Stimulated activated CD4-positive, alpha-beta T cell treated with anti-CD3 and anti-CD28 coated beads, Interleukin-15, amount 100 ng/mL, for 24 hours (primary cell): ENCODE measurements at regions not wholly inside any gene's neighbourhood (a gene's known extent, or its start where the extent isn't known, plus 50 kb on each side); places are given as distances from the start of the nearest gene placed in this dataset.

ENCODE experiments used
- DNase-seq: peaks from one replicate; pipeline ENCODE4 v3.0.0-alpha.2; 2020

DNA sequence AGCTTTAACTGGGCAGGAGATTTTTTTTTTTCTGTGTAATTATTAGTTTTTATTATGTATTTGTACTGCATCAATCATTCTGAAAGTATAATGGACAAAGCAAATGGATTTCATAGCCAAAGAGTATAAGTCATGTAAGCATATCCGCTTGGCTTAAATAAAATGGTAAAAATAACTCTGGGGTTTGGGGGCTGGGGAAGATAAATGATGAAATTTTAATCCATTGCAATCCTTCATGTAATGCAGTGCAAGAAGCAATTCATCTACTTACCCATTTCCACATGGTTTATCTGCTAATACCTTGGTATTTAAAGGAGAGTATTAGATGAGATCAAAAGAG is 781.4 kb downstream of the QKI start:
- no peak for DNase-seq

DNA sequence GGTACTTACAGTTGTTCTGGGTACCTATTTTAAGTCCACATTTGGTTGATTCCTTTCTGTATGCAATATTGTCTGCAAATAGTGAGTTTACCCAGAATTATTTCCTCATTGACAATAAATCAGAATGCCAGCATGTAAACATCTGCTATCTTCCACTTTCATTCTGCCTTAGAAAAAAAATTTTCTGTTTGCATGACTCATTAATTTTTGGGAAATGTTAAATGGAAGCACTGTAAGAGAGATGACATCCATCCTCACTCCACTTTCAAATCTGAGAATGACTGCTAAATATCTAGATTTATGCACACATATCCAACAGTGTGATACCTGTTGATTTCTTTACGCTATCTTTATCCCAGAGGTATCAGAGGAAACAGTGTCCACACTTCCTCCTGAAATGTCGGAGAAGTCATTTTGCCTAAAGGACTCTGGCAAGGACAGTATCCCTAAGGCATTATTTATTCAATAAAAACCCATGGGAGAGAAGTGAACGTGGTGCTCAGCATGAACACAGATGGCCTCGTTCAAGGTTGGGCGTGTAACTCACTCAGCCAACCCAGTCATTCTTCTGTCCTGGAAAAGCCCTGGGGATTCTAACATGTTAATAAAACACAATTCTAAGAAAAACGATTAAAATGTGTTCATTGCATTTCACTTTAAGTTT is 780.9 kb downstream of the QKI start:
- no peak for DNase-seq

DNA sequence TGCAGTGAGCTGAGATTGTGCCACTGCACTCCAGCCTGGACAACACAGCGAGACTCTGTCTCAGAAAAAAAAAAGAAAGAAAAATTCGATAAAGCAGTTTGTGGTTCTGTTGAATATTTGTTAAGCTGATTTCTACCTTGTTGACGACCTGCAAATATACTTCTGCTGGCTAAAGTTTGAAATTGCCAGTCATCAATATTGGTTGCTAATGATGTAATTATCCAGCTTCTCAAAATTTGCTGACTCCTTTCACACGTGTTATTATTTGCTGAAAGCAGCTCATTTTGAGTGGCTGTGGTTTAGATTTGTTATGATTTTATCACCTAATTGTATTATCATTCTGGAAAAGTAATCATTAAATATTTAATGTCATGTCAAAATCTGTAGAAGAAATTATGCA is 774.3 kb downstream of the QKI start:
- DNase-seq: no peak

DNA sequence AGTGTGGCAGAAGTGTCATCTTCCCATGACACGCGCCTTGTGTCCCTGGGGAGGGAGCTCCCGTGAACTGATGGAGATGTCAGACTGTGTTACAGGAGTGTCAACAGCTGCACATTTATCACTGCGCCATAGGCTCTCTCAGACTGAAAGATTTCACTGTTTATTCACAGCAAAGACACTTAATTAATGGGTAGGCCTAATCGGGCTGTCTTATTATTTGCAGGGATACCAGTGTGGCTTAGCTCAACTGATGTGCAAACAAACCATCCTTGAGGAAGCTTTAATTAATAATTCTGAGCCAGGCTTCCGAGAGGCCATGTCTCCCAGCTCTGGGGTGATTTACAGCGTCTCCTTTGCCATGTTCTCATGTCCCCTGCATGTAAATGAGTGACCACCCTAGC is 771.0 kb downstream of the QKI start:
- DNase-seq: no peak

DNA sequence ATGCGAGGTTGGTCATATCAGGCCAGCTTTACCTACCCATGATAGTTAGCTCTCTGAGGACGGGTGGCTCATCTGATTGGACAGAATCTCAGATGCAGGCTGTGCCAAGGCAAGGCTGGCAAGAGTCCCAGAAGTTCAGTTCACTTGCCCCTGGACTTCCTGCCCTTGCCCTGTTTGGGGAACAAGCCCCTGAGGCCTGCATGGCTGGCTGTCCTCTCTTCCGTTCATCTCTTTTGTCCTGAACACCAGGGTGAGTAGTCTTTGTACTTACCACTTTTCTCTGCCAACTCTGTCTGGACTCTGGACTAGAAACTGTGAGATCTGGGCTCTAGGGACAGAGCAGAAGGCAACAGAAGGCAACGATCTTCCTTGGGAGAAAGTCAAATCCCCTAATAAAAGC is 769.9 kb downstream of the QKI start:
- DNase-seq: no peak

DNA sequence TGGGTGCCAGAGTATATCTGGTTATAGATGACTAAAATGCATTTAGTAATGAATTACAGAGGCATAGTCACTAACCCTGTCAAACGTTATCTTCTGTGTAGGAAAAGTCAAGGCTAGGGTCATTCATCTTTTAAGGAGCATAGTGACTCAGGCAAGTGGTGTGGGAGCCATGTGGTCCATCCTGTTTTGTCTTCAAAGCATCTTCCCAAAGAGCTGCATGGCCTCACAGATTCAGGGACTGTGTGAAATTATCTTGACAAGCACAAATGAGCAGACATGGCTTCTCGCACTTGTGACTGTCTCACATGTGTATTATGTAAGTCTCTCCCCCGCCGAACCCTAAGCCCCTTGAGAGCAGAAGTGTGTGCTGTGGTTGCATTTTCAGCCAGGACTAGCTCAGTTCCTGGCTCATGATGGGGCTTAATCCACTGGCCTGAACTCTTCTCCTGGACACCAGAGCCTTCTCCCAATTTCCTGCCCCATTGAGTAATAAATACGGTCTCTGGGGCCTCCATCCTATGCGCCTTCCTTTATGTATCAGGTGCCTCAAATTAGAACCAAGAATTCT is 769.1 kb downstream of the QKI start:
- DNase-seq: no peak

DNA sequence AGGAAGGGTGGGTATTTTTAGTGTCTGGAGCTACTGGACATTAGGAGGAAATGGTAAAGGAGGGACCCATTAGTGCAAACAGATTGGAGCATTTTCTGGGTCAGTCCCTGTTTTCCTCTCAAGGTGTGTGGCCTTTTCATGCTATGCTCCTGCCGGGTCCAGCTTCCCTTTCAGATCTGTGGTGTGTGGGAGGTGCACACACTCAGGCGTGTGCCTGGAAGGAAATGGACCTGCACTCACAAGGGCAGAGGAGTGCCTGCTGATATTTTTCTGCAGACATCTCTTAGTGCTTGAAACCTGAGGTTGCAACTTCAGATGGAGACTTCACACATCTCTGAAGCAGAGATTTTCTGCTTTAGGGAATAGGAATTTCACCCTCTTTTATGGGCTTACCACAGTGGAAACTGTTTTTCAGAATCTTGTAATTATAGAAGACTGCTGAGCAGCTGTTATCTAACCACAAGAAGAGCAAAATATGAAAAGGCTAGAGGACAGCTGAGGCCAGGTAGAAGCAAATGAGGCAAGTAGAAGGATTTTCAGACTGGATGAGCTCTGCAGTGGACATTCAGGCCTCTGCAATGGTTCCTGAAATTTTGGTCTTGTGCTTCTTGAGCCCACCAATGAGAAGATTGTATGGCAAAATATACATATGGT is 764.3 kb downstream of the QKI start:
- DNase-seq: no peak

DNA sequence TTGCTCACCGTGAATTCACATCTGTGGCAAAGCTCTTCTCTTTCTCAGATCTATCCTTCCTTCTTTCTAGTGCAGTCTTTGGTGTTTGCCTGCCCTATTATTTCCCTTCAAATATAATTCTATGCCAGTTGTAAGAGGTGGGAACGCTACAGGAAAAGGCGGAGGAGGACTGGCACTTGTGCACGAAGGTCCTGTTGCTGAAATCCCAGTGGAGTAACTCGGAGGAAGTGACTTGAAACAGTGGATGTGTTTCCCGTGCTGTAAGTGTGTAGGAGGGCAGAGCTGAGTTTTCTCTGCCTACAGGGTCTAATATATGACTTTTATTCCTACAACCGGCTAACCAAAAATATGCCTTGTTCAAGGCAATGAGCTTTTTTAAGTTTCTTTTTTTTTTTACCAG is 754.8 kb downstream of the QKI start:
- no peak for DNase-seq

DNA sequence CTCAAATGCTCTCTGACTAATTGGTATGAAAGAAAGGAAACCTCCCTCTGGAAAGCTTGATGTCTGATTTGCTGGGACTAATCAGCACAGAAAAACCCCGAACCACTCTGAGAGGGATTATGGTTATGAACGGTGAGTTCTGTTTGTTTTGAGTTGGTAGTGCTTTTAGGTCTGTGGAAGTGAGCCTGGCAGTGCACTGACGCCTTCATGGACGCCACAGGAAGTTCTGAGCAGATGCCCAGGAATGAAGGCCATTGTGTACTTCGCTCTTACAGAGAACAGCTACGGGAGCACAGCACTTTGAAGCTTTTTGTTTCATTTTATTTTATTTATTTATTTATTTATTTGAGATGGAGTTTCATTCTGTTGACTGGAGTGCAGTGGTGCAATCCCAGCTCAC is 754.1 kb downstream of the QKI start:
- DNase-seq: no peak

DNA sequence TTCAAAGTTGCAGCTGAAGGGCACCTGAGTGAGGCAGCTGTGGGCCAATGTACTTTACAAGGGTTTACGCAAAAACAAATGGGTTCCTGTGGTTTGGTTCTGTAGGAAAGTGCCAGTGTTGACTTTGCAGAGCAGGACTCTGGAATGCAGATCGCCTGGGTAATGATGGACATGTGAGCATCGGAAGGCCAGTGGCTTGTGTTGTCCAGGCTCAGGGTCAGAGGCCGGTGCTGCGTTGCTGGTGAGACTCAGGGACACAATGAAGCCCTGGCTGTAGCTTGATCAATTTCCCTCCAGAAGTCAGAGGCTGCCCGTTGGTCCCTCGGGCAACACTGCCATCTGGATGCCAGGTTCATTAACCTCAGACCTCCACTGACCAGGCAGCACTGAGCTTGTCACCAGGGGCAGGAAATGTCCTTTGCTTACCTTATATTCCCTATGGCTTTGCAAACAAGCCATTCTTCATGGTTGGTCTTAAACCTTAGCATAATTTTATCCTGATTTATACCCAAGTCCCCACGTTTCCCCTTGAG is 753.4 kb downstream of the QKI start:
- DNase-seq: no peak

DNA sequence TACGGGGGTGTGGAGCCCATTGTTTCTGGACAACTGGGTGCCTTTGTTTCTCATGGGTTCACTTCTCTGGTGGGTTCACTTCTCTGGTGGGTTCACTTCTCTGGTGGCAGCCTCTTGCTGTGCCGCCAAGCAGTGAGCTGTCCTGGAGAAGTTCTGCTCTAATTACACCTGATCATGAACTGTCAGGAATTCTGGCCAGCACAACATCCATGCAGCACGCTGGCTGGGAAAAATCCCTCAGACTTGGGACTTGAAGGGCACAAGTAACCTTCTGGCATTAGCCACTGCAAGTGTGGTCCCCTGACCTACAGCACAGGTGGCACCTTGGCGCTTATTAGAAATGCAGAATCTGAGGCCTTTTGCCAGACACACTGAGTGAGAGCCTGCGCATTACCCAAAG is 752.5 kb downstream of the QKI start:
- DNase-seq: no peak

DNA sequence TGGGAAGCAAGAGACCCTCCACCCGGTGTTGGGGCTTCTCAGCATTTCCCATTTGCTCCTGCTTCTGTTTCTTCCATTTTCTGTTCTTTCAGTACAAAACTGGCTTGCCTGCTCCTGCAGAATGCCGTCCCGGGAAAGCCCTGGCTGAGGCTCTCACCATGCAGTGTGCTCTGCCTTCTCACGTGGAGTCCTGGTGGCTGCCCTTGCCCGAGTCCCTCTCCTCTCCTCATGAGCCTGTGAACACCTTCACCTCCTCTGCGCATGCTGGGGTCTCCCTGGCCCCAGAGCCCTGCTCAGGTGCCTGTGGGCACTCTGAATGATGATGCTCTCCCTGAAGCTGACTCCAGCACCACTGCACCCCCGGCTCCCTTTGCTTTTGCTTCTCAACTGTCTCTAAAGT is 752.0 kb downstream of the QKI start:
- no peak for DNase-seq

DNA sequence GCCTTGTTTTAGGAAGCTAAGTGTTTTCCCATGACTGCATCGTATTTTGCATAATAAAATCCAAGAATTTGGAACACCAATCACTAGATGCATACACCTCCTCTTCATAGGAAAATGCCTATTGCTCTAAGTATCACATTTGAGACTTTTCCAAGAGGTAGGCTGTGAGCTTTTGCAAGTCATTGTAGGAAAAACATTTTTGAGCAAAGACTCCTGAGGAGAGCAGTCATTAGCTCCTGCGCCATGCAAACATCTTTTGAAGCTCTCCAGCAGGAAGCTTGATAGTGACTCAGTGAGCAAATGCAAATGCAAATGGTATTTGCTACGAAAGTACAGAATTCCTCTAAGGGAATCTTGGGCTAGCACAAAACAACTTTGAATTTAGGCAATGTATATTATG is 750.4 kb downstream of the QKI start:
- no peak for DNase-seq

DNA sequence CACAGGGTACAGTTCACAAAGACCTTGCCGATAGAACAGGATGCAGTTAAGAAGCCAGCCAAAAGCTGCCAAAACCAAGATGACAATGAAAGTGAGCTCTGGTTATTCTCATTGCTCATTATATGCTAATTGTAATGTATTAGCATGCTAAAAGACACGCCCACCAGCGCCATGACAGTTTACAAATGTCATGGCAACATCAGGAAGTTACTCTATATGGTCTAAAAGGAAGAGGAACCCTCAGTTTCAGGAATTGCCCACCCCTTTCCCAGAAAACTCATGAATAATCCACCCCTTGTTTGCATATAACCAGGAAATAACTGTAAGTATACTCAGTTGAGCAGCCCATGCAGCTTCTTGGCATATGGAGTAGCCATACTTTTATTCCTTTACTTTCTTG is 748.7 kb downstream of the QKI start:
- no peak for DNase-seq

DNA sequence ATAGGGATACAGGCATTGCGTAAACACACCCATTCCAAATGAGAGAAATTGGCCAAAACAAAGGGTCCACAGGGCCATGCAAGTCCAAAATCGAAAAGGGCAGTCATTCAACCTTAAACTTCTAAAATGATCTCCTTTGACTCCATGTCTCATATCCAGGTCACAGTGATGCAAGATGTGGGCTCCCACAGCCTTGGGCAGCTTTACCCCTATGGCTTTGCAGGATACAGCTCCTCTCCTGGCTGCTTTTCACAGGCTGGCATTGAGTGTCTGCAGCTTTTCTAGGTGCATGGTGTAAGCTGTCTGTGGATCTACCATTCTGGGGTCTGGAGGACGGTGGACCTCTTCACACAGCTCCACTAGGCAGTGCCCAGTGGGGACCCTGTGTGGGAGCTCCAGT is 744.5 kb downstream of the QKI start:
- no peak for DNase-seq

DNA sequence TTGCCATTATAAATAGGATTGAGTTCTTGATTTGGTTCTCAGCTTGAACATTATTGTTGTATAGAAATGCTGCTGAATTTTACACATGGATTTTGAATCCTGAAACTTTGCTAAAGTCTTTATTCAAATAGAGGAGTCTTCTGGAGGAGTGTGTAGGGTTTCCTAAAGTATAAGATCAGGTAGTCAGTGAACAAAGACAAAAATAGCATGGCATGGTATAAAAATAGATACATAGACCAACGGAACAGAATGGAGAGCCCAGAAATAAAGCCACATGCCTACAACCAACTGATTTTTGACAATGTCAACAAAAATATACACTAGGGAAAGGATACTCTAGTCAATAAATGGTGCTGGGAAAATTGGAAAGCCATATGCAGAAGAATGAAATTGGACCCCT is 740.1 kb downstream of the QKI start:
- DNase-seq: no peak

DNA sequence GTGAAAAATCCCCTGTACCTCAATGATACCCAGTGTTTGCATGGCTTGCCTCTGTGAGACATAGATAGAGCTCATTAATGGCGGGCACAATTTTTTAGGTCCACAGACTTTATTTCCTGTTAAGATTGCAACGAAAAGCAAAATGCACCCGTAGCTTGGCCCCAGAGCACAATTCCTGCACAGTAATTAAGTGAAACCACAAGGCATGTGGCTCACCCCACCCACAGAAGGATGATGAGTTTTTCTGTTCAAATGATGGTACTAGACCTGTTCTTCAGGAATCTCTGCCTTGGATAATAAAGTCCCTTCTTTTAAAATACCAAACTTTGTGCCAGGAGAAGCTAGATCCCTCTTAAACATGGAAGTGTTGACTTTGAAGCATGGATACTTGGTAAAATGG is 738.1 kb downstream of the QKI start:
- no peak for DNase-seq

DNA sequence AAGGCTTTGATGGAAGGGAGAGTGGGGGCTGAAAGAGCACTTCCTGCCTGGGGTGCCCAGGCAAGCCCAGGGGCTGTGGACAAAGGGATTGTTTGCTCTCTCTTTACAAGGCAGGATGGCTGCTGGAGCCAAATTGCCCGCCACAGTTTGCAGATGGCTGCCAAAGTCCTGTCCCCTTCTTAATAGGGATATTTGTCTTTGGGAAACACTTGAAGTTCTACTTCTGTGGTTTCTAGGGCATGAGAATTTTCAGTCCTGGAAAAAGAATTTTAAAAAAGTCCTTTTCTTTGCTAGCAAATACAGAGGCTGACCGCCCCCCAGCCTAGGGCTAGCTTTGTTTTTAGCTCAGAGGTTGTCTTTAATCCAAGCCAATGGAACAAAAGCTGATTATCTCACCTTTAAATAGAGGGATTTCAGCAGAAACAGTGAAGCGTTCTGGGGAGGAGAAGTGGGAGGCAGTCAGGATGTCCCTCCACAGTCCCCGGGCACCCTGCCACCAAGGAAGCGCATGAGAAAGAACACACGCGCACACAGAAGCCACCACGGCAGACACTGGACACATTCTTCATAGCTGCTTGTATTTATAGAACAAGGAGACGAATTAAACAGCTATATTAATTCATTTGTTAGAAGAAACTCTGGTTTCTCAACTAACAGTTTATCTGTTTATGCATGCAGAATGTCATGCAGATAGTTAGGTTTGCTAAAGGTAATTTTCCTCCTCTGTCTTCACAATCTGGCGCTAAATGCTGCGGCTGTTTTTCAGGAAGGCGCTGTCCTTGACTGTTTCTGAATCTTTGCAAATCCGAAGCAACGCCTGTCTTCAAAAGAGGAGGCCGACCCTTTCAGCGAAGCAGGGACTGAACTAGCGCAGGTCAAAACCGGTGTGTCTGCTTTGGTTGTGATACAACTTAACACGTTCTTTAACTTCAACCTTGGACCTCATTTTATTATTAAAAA is 736.9 kb downstream of the QKI start:
- no peak for DNase-seq

DNA sequence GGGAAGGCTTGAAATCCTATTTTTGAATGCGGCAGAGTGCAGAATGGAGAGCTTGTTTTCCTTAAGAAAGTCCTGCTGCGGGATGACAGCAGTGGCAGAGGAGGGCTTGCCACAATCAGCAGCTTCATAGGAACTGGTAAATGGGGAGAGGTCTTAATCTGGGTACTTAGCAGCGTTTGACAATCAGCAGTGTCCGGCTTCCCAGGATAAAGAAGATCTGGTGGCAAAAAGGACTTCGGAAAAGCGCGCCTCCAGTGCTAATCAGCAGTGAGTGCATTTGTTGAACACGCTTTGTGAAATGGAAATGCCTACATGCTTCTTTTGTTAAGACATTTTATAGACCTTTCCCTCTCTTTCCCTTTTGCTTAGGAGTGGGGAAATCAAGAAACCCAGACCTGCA is 735.7 kb downstream of the QKI start:
- DNase-seq: no peak

DNA sequence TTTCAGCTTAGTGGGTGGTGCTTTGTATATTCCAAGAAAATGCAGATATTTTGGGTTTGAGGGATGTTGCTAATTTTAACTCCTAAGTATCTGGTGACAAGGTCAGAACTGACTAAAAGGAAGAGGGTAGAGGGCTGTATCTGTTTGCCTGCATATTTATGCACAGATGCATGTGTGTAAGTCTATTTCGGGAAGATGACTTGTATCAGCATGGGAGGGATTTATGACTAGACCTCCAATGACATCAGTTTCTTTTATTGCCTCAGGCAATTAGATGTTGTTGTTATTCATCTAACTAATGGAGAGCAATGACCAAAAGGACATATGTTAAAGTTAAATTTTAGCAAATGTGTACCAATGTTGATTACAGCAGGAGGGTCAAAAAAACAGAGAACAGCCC is 734.3 kb downstream of the QKI start:
- DNase-seq: no peak

DNA sequence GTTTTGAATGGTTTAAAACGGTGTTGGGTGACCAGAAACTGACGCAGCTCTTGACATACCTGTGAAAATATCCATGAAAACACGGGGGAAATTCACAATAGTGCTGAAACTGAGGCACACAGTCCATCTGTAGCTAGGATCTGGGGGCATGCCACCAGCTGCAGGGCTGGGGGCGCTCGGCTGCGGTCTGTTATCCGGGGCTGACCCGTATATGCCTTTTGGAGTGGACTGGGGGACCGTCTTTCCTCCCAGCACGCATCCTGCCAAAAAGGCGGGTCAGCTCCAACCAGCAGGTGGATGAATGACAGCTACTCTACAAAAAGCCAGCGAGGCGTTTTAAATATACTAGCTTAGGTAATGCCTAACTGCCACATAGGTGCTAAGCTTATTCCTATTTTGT is 729.8 kb downstream of the QKI start:
- no peak for DNase-seq

DNA sequence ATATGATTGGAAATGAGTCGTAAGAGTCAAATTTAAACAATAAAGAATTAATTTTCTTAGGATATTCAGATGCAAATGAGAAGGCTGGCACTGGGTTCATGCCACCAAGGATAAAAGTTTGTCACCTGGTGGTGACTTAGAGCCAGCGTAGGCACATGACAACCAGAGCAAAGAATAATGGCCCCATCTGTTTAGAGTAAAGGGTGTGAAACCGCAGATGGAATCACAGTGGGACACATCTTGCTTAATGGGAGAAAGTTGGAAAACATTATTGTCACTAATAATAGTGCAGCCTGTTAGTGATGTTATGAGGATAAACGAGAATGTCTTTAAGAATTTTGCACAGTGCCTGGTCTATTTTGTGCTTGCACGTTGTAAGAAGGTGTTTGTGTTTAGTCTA is 727.8 kb downstream of the QKI start:
- no peak for DNase-seq

DNA sequence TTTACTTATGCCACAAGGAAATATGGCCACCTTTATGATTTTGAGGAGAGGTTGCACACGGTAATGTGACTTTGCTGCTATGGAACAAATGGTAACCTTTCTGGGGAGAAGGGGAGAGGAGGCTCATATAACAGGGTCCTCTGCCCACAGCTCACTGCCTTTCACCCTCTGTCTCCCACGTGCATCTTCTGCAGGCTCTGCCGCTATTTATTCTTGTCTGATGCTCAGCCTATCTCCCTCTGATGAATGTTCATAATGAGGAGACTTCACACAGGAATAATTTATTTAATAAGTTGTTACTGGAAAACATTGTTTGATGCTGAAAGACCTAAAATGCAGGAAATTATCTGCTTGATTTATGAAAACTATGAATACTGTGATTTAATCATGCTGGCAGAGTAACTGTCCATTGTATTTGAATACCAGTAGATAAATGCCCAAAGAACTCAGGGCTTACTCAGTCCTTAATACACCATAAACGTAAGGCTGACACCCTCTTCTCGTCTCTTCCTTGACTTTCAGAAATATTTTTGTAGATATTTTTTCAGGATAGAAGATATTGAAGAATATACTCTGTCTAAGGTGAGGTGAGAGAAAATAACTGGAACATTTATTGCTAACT is 721.1 kb downstream of the QKI start:
- DNase-seq: no peak
